GM12864 (cell line): ENCODE measurements at regions not wholly inside any gene's neighbourhood (a gene's known extent, or its start where the extent isn't known, plus 50 kb on each side); places are given as distances from the start of the nearest gene placed in this dataset.

Experiments used
- DNase-seq: peaks from one replicate; pipeline ENCODE4 v3.0.0-alpha.2; 2011; ENCODE audit warnings: low read depth
- H3K4me3 ChIP-seq: 2 replicates; pipeline ENCODE4 v1.5.1; 2011; ENCODE audit warnings: mild to moderate bottlenecking, low read depth, low read length, control low read depth
- TF ChIP-seq, protein P1 (sequence below): IDR thresholded peaks from 2 replicates; pipeline ENCODE4 v1.5.1; 2011; ENCODE audit warnings: low read depth, mild to moderate bottlenecking, moderate library complexity, low read length, control low read depth, inconsistent platforms; ENCODE audit errors: missing control alignments

DNA sequence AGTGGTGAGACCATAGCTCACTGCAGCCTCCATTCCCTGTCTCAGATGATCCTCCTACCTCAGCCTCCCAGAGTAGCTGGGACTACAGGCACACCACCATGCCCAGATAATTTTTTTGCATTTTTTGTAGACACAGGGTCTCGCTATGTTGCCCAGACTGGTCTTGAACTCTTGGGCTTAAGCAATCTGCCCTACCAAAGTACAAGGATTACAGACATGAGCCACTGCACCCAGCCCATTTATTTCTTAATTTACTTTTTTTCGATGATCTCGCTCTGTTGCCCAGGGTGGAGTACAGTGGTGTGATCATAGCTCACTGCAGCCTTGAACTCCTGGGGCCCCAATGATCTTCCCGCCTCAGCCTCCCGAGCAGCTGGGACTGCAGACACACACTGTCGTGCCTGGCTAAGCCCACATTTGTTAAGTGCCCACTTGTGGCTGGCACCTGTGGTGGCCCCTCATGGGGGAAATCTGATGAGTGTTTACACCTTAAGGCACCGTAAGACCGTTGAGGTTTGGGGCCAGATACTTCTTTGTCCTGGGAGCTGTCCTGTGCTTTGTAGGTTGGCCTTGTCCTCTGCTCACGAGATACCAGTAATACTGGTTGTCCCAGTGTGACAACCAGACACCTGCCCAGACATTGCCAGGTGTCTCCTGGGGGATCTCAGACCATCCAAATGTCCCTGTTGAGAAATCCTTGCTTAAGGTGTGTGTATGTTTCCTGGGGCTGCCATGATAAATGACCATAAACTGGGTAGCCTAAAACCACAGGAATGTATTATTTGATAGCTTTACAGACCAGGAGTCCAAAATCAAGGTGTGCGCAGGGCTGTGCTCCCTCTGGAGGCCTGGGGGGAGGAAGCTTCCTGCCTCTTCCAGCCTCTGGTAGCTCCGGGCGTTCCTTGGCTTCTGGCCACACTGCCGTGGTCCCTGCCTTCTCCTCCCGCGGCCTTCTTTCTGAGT is 141.4 kb upstream of the GSE1 start:
- no peak overlapping the region for H3K4me3 ChIP-seq
- TF ChIP-seq, protein P1, sequence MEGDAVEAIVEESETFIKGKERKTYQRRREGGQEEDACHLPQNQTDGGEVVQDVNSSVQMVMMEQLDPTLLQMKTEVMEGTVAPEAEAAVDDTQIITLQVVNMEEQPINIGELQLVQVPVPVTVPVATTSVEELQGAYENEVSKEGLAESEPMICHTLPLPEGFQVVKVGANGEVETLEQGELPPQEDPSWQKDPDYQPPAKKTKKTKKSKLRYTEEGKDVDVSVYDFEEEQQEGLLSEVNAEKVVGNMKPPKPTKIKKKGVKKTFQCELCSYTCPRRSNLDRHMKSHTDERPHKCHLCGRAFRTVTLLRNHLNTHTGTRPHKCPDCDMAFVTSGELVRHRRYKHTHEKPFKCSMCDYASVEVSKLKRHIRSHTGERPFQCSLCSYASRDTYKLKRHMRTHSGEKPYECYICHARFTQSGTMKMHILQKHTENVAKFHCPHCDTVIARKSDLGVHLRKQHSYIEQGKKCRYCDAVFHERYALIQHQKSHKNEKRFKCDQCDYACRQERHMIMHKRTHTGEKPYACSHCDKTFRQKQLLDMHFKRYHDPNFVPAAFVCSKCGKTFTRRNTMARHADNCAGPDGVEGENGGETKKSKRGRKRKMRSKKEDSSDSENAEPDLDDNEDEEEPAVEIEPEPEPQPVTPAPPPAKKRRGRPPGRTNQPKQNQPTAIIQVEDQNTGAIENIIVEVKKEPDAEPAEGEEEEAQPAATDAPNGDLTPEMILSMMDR: no peak
- no peak for DNase-seq

DNA sequence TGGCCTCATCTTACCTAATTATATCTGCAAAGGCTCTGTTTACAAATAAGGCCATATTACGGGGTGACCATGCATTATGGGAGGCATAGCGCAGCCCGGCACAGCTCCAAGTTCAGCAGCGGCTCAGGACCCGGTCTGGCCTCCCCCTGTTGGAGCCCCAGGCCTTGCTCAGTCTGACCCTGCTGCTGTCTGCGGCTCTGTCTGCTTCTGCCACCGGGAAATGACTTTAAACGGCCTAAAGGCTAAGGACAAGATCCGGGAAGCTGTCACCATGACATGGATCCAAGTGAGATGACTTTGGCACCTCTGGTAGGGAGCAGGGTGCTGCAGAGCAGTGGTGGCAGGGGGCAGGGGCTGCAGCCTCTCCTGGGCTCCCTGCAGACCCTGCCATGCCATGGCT is 140.6 kb upstream of the GSE1 start:
- DNase-seq: no peak
- H3K4me3 ChIP-seq: no peak overlapping the region
- TF ChIP-seq, protein P1: no peak

GRCh38 chr16:85473323-85473722 is 139.8 kb upstream of the GSE1 start:
- no peak for DNase-seq
- no peak overlapping the region for H3K4me3 ChIP-seq
- TF ChIP-seq, protein P1: no peak

- H3K4me3 ChIP-seq: no peak overlapping the region
- TF ChIP-seq, protein P1: no peak
- DNase-seq: no peak
Observed at GRCh38 chr16:85473909-85474620, 139.1 kb upstream of the GSE1 start.

- TF ChIP-seq, protein P1: no peak
- no peak overlapping the region for H3K4me3 ChIP-seq
- DNase-seq: no peak
Observed at GRCh38 chr16:85474621-85475217, 138.4 kb upstream of the GSE1 start.

GRCh38 chr16:85475233-85475632 is 137.9 kb upstream of the GSE1 start:
- DNase-seq: no peak
- H3K4me3 ChIP-seq: no peak overlapping the region
- TF ChIP-seq, protein P1: no peak
